ENCODE measurements at regions not wholly inside any gene's neighbourhood (a gene's known extent, or its start where the extent isn't known, plus 50 kb on each side); places are given as distances from the start of the nearest gene placed in this dataset.

GRCh38 chr5:133824661-133825254 lies 143.7 kb downstream of the C5orf15 start:
- no peak for TF ChIP-seq PATZ1 (CRISPR knock-in tag; IDR thresholded peaks at IDR 0.05; ENCODE audit: borderline replicate concordance)
- TF ChIP-seq ZNF70 (CRISPR knock-in tag; IDR thresholded peaks at IDR 0.05) = no peak
- TF ChIP-seq CREB5 (CRISPR knock-in tag; IDR thresholded peaks at IDR 0.05; ENCODE audit: low read depth) = no peak
- TF ChIP-seq PPARA (CRISPR knock-in tag; IDR thresholded peaks at IDR 0.05; ENCODE audit: borderline replicate concordance) = no peak
- TF ChIP-seq ZNF565 (CRISPR knock-in tag; conservative IDR thresholded peaks at IDR 0.05; ENCODE audit: low read depth) = no peak
- no peak for TF ChIP-seq ISL1 (CRISPR knock-in tag; IDR thresholded peaks at IDR 0.05)
- TF ChIP-seq POU6F1 (CRISPR knock-in tag; IDR thresholded peaks at IDR 0.05; ENCODE audit: borderline replicate concordance, low read depth) = no peak
- no peak for TF ChIP-seq TSHZ2 (CRISPR knock-in tag; IDR thresholded peaks at IDR 0.05)
- no peak for TF ChIP-seq TCF4 (CRISPR knock-in tag; IDR thresholded peaks at IDR 0.05; ENCODE audit: borderline replicate concordance)
- no peak for TF ChIP-seq TOX (CRISPR knock-in tag; IDR thresholded peaks at IDR 0.05; ENCODE audit: borderline replicate concordance)
- no peak for TF ChIP-seq RARB (CRISPR knock-in tag; IDR thresholded peaks at IDR 0.05)
- no peak for TF ChIP-seq CSDC2 (CRISPR knock-in tag; IDR thresholded peaks at IDR 0.05)
- TF ChIP-seq ZNF8 (CRISPR knock-in tag; IDR thresholded peaks at IDR 0.05) = no peak
